ENCODE measurements at regions not wholly inside any gene's neighbourhood (a gene's known extent, or its start where the extent isn't known, plus 50 kb on each side); places are given as distances from the start of the nearest gene placed in this dataset.

GRCh38 chr11:43547889-43548381 lies 132.6 kb upstream of the HSD17B12 start:
- Histone ChIP-seq H3K27me3 (ENCODE audit: insufficient read depth, low read length) (no peaks in the 10 kb centered on the region; the same call in 1 of the 2 replicates), H2AFZ (ENCODE audit: low read length) (no peak overlapping the region), H4K20me1 (ENCODE audit: insufficient read depth, low read length) (no peaks in the 10 kb centered on the region), H3K36me3 (ENCODE audit: insufficient read depth, low read length) (no peaks in the 10 kb centered on the region), H3F3A (ENCODE audit: insufficient read depth, low read length) (no peaks in the 10 kb centered on the region), H3K9me2 (ENCODE audit: low read depth, low read length) (no peaks in the 10 kb centered on the region), H3K9me3 (ENCODE audit: low read length) (no peaks in the 10 kb centered on the region), H3K4me2 (ENCODE audit: low read length) (no peak overlapping the region), H3K4me1 (ENCODE audit: insufficient read depth, low read length, severe bottlenecking) (no peaks in the 10 kb centered on the region), H3K79me2 (ENCODE audit: insufficient read depth, low read length) (no peaks in the 10 kb centered on the region), H3K27ac (ENCODE audit: low read depth, low read length, poor library complexity, severe bottlenecking) (no peak overlapping the region), H3K9ac (ENCODE audit: low read length) (no peak overlapping the region), H3K4me3 (ENCODE audit: low read depth, low read length, poor library complexity, severe bottlenecking) (no peak overlapping the region)
- TF ChIP-seq CTCF (IDR thresholded peaks at IDR 0.05; ENCODE audit: low read length) (no peak), EZH2 (IDR thresholded peaks at IDR 0.05; ENCODE audit: borderline replicate concordance, low read length) (no peak)

DNA sequence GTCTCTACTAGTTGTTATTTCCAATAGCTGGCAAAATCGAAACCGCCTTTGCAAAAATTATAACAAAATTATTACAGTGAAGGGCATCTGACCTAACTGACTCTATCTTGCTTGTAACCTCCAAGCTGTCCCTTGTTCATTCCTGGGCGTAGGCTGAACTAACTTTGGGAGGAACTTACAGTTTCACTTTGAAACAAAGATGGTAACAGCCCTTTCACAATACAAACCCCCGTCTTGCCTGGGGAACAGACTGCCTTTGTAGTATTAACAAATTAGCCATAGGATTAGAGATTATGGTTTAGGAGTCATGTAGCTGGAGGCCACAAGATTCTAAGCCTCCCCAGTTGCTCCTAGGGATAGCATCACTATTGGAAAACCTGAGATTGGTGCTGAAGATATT lies 131.6 kb upstream of the HSD17B12 start:
- Histone ChIP-seq H3K36me3 (ENCODE audit: insufficient read depth, low read length) (no peaks in the 10 kb centered on the region), H2AFZ (ENCODE audit: low read length) (no peak overlapping the region), H3K9me3 (ENCODE audit: low read length) (no peaks in the 10 kb centered on the region), H3K27ac (ENCODE audit: low read depth, low read length, poor library complexity, severe bottlenecking) (no peak overlapping the region), H3K9me2 (ENCODE audit: low read depth, low read length) (no peaks in the 10 kb centered on the region), H4K20me1 (ENCODE audit: insufficient read depth, low read length) (no peaks in the 10 kb centered on the region), H3K4me2 (ENCODE audit: low read length) (no peak overlapping the region), H3K27me3 (ENCODE audit: insufficient read depth, low read length) (no peaks in the 10 kb centered on the region; the same call in 1 of the 2 replicates), H3K9ac (ENCODE audit: low read length) (no peak overlapping the region), H3K4me3 (ENCODE audit: low read depth, low read length, poor library complexity, severe bottlenecking) (no peak overlapping the region), H3K4me1 (ENCODE audit: insufficient read depth, low read length, severe bottlenecking) (no peaks in the 10 kb centered on the region), H3K79me2 (ENCODE audit: insufficient read depth, low read length) (no peaks in the 10 kb centered on the region), H3F3A (ENCODE audit: insufficient read depth, low read length) (no peaks in the 10 kb centered on the region)
- TF ChIP-seq CTCF (IDR thresholded peaks at IDR 0.05; ENCODE audit: low read length), result no peak
- TF ChIP-seq EZH2 (IDR thresholded peaks at IDR 0.05; ENCODE audit: borderline replicate concordance, low read length), result no peak

- no peak overlapping the region for H2AFZ ChIP-seq (ENCODE audit: low read length)
- H4K20me1 ChIP-seq (ENCODE audit: insufficient read depth, low read length), result no peaks in the 10 kb centered on the region
These were observed 130.9 kb upstream of the HSD17B12 start for GRCh38 chr11:43549624-43550023.

GRCh38 chr11:43550714-43551113 lies 129.8 kb upstream of the HSD17B12 start:
- Histone ChIP-seq H3K9me3 (ENCODE audit: low read length) (no peaks in the 10 kb centered on the region), H3K4me3 (ENCODE audit: low read depth, low read length, poor library complexity, severe bottlenecking) (no peak overlapping the region), H3K79me2 (ENCODE audit: insufficient read depth, low read length) (no peaks in the 10 kb centered on the region), H3K4me1 (ENCODE audit: insufficient read depth, low read length, severe bottlenecking) (no peaks in the 10 kb centered on the region), H2AFZ (ENCODE audit: low read length) (no peak overlapping the region), H3K9ac (ENCODE audit: low read length) (no peak overlapping the region), H3K36me3 (ENCODE audit: insufficient read depth, low read length) (no peaks in the 10 kb centered on the region), H3K27me3 (ENCODE audit: insufficient read depth, low read length) (no peaks in the 10 kb centered on the region; the same call in 1 of the 2 replicates), H4K20me1 (ENCODE audit: insufficient read depth, low read length) (no peaks in the 10 kb centered on the region), H3K27ac (ENCODE audit: low read depth, low read length, poor library complexity, severe bottlenecking) (no peak overlapping the region), H3F3A (ENCODE audit: insufficient read depth, low read length) (no peaks in the 10 kb centered on the region), H3K9me2 (ENCODE audit: low read depth, low read length) (no peaks in the 10 kb centered on the region), H3K4me2 (ENCODE audit: low read length) (no peak overlapping the region)
- TF ChIP-seq CTCF (IDR thresholded peaks at IDR 0.05; ENCODE audit: low read length) (no peak), EZH2 (IDR thresholded peaks at IDR 0.05; ENCODE audit: borderline replicate concordance, low read length) (no peak)

More at GRCh38 chr11:43549624-43550023, 130.9 kb upstream of the HSD17B12 start:
- H3K9ac ChIP-seq (ENCODE audit: low read length), result no peak overlapping the region
- H3F3A ChIP-seq (ENCODE audit: insufficient read depth, low read length), result no peaks in the 10 kb centered on the region
- no peaks in the 10 kb centered on the region for H3K36me3 ChIP-seq (ENCODE audit: insufficient read depth, low read length)
- H3K4me3 ChIP-seq (ENCODE audit: low read depth, low read length, poor library complexity, severe bottlenecking), result no peak overlapping the region
- no peaks in the 10 kb centered on the region for H3K9me3 ChIP-seq (ENCODE audit: low read length)
- H3K27me3 ChIP-seq (ENCODE audit: insufficient read depth, low read length), result no peaks in the 10 kb centered on the region; the same call in 1 of the 2 replicates
- H3K9me2 ChIP-seq (ENCODE audit: low read depth, low read length), result no peaks in the 10 kb centered on the region
- H3K4me2 ChIP-seq (ENCODE audit: low read length), result no peak overlapping the region
- no peaks in the 10 kb centered on the region for H3K79me2 ChIP-seq (ENCODE audit: insufficient read depth, low read length)
- H3K27ac ChIP-seq (ENCODE audit: low read depth, low read length, poor library complexity, severe bottlenecking), result no peak overlapping the region
- H3K4me1 ChIP-seq (ENCODE audit: insufficient read depth, low read length, severe bottlenecking), result no peaks in the 10 kb centered on the region
- TF ChIP-seq EZH2 (IDR thresholded peaks at IDR 0.05; ENCODE audit: borderline replicate concordance, low read length), result no peak
